ENCODE measurements at regions not wholly inside any gene's neighbourhood (a gene's known extent, or its start where the extent isn't known, plus 50 kb on each side); places are given as distances from the start of the nearest gene placed in this dataset.
"Not testable (repeated sequence)": the region's sequence is repeated elsewhere in the genome, so short reads cannot be mapped to it uniquely, and the experiment has no call there.

- not testable (repeated sequence) for TF ChIP-seq CTCF (IDR thresholded peaks at IDR 0.05); EZH2 (IDR thresholded peaks at IDR 0.05; ENCODE audit: borderline replicate concordance, insufficient read depth, low read depth, low read length, poor library complexity, severe bottlenecking)
These were observed 786.0 kb upstream of the SORCS1 start for GRCh38 chr10:107950411-107951062.

All from B cell (primary cell).